Anterior cingulate cortex (tissue), 58 donors: ENCODE measurements at regions not wholly inside any gene's neighbourhood (a gene's known extent, or its start where the extent isn't known, plus 50 kb on each side); places are given as distances from the start of the nearest gene placed in this dataset.
"Not testable (repeated sequence)": the region's sequence is repeated elsewhere in the genome, so short reads cannot be mapped to it uniquely, and the experiment has no call there.

Experiments used
- DNase-seq, 58 donors: peaks; one replicate each; lab custom pipeline; 2025; lab: John Stamatoyannopoulos, UW

- DNase-seq = no peak
These were observed 51.8 kb downstream of the TEX44 start for GRCh38 chr2:231644426-231644825.

- DNase-seq = no peak
These were observed 53.8 kb downstream of the TEX44 start for GRCh38 chr2:231646476-231646875.

- DNase-seq = peak in 13 of 58 donors; percentile 14 to 55 (median 31)
These were observed 56.0 kb downstream of the TEX44 start for GRCh38 chr2:231648579-231649174.

- DNase-seq = not testable (repeated sequence)
These were observed 56.8 kb upstream of the PTMA start for GRCh38 chr2:231651561-231651960.

DNA sequence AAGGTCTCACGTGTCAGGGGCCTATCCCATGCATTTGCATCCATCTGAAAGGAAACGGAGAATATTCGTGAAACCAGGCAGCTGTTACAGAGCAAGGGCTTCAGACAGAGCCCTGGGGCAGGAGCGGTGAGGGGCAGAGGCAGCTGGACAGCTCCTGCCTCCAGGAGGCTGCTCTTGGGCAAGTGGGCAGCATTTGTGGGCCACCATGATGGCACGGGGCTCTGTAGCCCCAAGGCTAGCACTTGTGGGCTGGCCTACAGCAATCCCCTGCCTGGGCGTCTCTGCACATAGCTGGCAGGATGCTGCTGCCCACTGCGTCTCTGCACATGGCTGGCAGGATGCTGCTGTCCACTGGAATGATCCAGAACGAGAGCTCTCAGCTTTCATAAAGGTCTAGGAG lies 52.8 kb upstream of the PTMA start:
- DNase-seq = no peak

DNA sequence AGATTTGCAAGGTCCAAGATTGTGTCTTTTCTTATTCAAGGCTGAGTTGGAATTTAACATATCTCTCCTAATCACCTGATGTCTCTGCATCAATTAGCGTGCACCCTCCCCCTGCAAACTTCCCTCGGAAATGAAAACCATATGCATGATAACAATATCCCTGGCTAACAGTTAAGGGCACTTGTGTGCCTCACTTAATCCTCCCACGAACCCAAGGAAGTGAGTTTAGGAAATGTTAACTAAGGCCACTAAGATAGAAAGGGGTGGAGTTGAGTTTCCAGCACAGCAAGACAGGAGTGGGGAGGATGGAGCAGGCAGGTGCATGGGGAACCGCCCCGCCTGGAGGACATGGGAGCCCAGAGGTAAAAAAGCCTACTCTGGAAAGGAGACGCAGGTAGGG lies 52.4 kb upstream of the PTMA start:
- no peak for DNase-seq
